Lung (tissue), 11 donors: ENCODE measurements at regions not wholly inside any gene's neighbourhood (a gene's known extent, or its start where the extent isn't known, plus 50 kb on each side); places are given as distances from the start of the nearest gene placed in this dataset.

Source experiments
- ATAC-seq: fragments of 200-7000 bp; cut with Tn5 transposase; one replicate; pipeline ENCODE4 v1.9.1; 2020; ENCODE audit warnings: moderate number of reproducible peaks; ENCODE audit not compliant: insufficient read depth, low FRiP score
- DNase-seq, 3 donors: peaks; one replicate each; pipeline ENCODE4 v3.0.0-alpha.2; 2013 to 2017
- H3K27ac ChIP-seq, 2 donors: one replicate each; pipeline ENCODE4 v1.5.1; 2013; ENCODE audit warnings: mild to moderate bottlenecking in 2 of 2, moderate library complexity in 2 of 2, control low read depth in 1 of 2, inconsistent platforms in 1 of 2, low read depth in 1 of 2, low read length in 1 of 2
- H3K27me3 ChIP-seq, 3 donors: one replicate each; pipeline ENCODE4 v1.5.1; 2013; ENCODE audit warnings: low read length in 2 of 3; ENCODE audit not compliant: control insufficient read depth in 3 of 3, insufficient read depth in 3 of 3
- H3K36me3 ChIP-seq, 4 donors: one replicate each; pipeline ENCODE4 v1.5.1; 2013; ENCODE audit warnings: low read length in 4 of 4, mild to moderate bottlenecking in 1 of 4, moderate library complexity in 1 of 4; ENCODE audit not compliant: control insufficient read depth in 4 of 4, insufficient read depth in 4 of 4
- H3K4me1 ChIP-seq, 5 donors: one replicate each; pipeline ENCODE4 v1.5.1; 2013; ENCODE audit warnings: low read length in 5 of 5, mild to moderate bottlenecking in 2 of 5, moderate library complexity in 1 of 5; ENCODE audit not compliant: control insufficient read depth in 5 of 5, insufficient read depth in 5 of 5
- H3K4me3 ChIP-seq: one replicate; pipeline ENCODE4 v1.5.1; 2013; ENCODE audit warnings: mild to moderate bottlenecking, control low read depth, moderate library complexity
- H3K9ac ChIP-seq, 2 donors: one replicate each; pipeline ENCODE4 v1.5.1; 2013; ENCODE audit warnings: low read length in 2 of 2, control low read depth in 1 of 2; ENCODE audit not compliant: insufficient read depth in 1 of 2
- H3K9me3 ChIP-seq, 4 donors: one replicate each; pipeline ENCODE4 v1.5.1; 2013; ENCODE audit warnings: low read length in 3 of 4, mild to moderate bottlenecking in 1 of 4, moderate library complexity in 1 of 4; ENCODE audit not compliant: control insufficient read depth in 4 of 4, insufficient read depth in 3 of 4
- WGBS, 2 donors: extraction: QIAGEN DNeasy Blood & Tissue Kit; methylation state at CpG; one replicate each; pipeline ENCODE4 v1.1.7; 2013; 5-methylcytosine and 5-hydroxymethylcytosine counted together
- TF ChIP-seq, protein P1 (sequence below): IDR thresholded peaks from 2 replicates; pipeline ENCODE4 v1.5.1; 2012; ENCODE audit warnings: mild to moderate bottlenecking; ENCODE audit errors: control extremely low read depth, extremely low read depth
- donor health status: control.
- donor health status: control.
- donor health status: Bipolar disorder and iron deficiency.
- donor health status: healthy.
- donor health status: DM: yes; HTN: yes; CAD: no.

- WGBS, 2 donors, result 82 to 95% methylated on average over 1 of the region's 1 CpG
- H3K36me3 ChIP-seq, result no peaks in the 10 kb centered on the region
- no peak overlapping the region for H3K27ac ChIP-seq
- H3K4me3 ChIP-seq, result no peak overlapping the region
- peaks cover 0 to under 1% (median 0%) of the 10 kb centered on the region in 5 donors for H3K4me1 ChIP-seq
- DNase-seq (no peak), ATAC-seq (no peak)
- TF ChIP-seq, protein P1, sequence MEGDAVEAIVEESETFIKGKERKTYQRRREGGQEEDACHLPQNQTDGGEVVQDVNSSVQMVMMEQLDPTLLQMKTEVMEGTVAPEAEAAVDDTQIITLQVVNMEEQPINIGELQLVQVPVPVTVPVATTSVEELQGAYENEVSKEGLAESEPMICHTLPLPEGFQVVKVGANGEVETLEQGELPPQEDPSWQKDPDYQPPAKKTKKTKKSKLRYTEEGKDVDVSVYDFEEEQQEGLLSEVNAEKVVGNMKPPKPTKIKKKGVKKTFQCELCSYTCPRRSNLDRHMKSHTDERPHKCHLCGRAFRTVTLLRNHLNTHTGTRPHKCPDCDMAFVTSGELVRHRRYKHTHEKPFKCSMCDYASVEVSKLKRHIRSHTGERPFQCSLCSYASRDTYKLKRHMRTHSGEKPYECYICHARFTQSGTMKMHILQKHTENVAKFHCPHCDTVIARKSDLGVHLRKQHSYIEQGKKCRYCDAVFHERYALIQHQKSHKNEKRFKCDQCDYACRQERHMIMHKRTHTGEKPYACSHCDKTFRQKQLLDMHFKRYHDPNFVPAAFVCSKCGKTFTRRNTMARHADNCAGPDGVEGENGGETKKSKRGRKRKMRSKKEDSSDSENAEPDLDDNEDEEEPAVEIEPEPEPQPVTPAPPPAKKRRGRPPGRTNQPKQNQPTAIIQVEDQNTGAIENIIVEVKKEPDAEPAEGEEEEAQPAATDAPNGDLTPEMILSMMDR, result no peak
- H3K9me3 ChIP-seq, result no peaks in the 10 kb centered on the region
- no peaks in the 10 kb centered on the region for H3K27me3 ChIP-seq
- H3K9ac ChIP-seq, result no peak overlapping the region
Measured at GRCh38 chr3:147737376-147737775, 328.2 kb downstream of the ZIC1 start.

- H3K27me3 ChIP-seq, result no peaks in the 10 kb centered on the region
- H3K9ac ChIP-seq, result no peak overlapping the region
- H3K4me1 ChIP-seq, result no peaks in the 10 kb centered on the region
- no peak overlapping the region for H3K27ac ChIP-seq
- no peak overlapping the region for H3K4me3 ChIP-seq
- TF ChIP-seq, protein P1, result no peak
- ATAC-seq (no peak), DNase-seq (no peak)
- no peaks in the 10 kb centered on the region for H3K9me3 ChIP-seq
- H3K36me3 ChIP-seq, result no peaks in the 10 kb centered on the region
- WGBS, 2 donors, result 76 to 81% methylated on average over 1 of the region's 1 CpG
Measured at GRCh38 chr3:147740928-147741327, 331.8 kb downstream of the ZIC1 start.

GRCh38 chr3:147744967-147745366 is 335.8 kb downstream of the ZIC1 start:
- no peaks in the 10 kb centered on the region for H3K27me3 ChIP-seq
- DNase-seq, result no peak
- H3K9ac ChIP-seq, result no peak overlapping the region
- no peaks in the 10 kb centered on the region for H3K9me3 ChIP-seq
- no peaks in the 10 kb centered on the region for H3K36me3 ChIP-seq
- no peak overlapping the region for H3K27ac ChIP-seq
- H3K4me1 ChIP-seq, result no peaks in the 10 kb centered on the region
- 60 to 78% methylated on average over 2 of the region's 2 CpGs for WGBS, 2 donors
- H3K4me3 ChIP-seq, result no peak overlapping the region
- TF ChIP-seq, protein P1, result no peak
- no peak for ATAC-seq

GRCh38 chr3:147755310-147755709 is 346.1 kb downstream of the ZIC1 start:
- Histone ChIP-seq H3K9me3 (no peaks in the 10 kb centered on the region), H3K36me3 (no peaks in the 10 kb centered on the region), H3K4me1 (peaks cover 0 to 2% (median 0%) of the 10 kb centered on the region in 5 donors), H3K27ac (no peak overlapping the region), H3K4me3 (no peak overlapping the region), H3K9ac (no peak overlapping the region), H3K27me3 (no peaks in the 10 kb centered on the region)
- DNase-seq, result no peak
- TF ChIP-seq, protein P1, result no peak
- WGBS, 2 donors, result 87 to 94% methylated on average over 3 of the region's 3 CpGs
- ATAC-seq, result no peak
